ENCODE measurements at regions not wholly inside any gene's neighbourhood (a gene's known extent, or its start where the extent isn't known, plus 50 kb on each side); places are given as distances from the start of the nearest gene placed in this dataset.

DNA sequence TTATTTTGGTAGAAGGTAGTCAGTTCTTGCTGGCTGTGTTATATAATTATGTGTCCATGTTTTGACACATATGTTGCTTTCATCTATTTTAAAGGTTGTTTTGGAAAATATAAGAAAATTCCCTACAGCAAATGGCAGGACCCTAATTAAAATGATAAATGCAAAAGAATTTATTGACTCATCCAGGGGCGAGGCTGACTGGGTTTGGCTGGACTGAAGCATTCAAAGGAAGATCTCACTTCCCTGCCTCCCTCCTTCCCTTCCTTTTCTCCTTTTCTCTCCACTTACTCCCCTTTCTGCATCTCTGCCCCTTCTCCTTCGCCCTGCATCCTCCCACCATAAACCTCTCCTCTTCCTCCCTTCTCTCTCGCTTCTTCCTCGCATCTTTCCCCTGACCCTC, 129.6 kb downstream of the SNAPC1 start:
- TF ChIP-seq, protein P1, sequence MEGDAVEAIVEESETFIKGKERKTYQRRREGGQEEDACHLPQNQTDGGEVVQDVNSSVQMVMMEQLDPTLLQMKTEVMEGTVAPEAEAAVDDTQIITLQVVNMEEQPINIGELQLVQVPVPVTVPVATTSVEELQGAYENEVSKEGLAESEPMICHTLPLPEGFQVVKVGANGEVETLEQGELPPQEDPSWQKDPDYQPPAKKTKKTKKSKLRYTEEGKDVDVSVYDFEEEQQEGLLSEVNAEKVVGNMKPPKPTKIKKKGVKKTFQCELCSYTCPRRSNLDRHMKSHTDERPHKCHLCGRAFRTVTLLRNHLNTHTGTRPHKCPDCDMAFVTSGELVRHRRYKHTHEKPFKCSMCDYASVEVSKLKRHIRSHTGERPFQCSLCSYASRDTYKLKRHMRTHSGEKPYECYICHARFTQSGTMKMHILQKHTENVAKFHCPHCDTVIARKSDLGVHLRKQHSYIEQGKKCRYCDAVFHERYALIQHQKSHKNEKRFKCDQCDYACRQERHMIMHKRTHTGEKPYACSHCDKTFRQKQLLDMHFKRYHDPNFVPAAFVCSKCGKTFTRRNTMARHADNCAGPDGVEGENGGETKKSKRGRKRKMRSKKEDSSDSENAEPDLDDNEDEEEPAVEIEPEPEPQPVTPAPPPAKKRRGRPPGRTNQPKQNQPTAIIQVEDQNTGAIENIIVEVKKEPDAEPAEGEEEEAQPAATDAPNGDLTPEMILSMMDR (IDR thresholded peaks at IDR 0.05; ENCODE audit: insufficient read depth, low read length, poor library complexity, severe bottlenecking): no peak
- TF ChIP-seq EZH2phosphoT487 (conservative IDR thresholded peaks at IDR 0.05; ENCODE audit: low read length): no peak

Measured in SU-DHL-6 (cell line).